ENCODE measurements at regions not wholly inside any gene's neighbourhood (a gene's known extent, or its start where the extent isn't known, plus 50 kb on each side); places are given as distances from the start of the nearest gene placed in this dataset.

DNA sequence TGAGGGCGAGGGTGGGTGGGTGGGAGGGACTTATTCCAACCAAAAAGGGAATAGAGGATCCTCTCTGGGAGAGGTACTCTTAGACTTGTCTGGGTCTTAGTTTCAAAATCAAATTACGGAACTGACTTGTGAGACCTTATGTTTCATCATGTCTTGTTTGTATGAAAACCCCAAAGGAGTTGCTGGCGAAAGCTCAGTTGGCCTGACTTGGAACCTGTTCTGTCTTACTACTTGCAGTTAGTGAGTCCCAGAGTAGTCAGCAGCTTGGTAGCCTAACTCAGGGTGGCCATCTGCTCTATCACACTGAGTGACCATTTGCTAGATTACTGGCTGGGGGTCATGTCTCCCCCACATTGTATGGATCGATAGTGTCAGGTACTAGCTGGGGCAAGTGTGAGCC lies 114.9 kb upstream of the MOCS1 start:
- ChIA-PET POLR2A (no interaction called here), CTCF (no interaction called here)
- Histone ChIP-seq H3K27me3 (ENCODE audit: control insufficient read depth, insufficient read depth, low read length) (no peaks in the 10 kb centered on the region), H3K4me3 (ENCODE audit: low read depth, low read length) (no peak overlapping the region), H3K27ac (ENCODE audit: low read depth, low read length) (no peak overlapping the region), H3K9me3 (ENCODE audit: control insufficient read depth, insufficient read depth, low read length) (no peaks in the 10 kb centered on the region)
- TF ChIP-seq CTCF (IDR thresholded peaks at IDR 0.05; ENCODE audit: low read depth, low read length), result no peak
- DNase-seq (ENCODE audit: low read depth, low spot score), result no peak

GRCh38 chr6:40044196-40044595 lies 109.9 kb upstream of the MOCS1 start:
- H3K4me3 ChIP-seq (ENCODE audit: low read depth, low read length), result no peak overlapping the region
- H3K27ac ChIP-seq (ENCODE audit: low read depth, low read length), result no peak overlapping the region
- DNase-seq (ENCODE audit: low read depth, low spot score), result no peak
- H3K9me3 ChIP-seq (ENCODE audit: control insufficient read depth, insufficient read depth, low read length), result no peaks in the 10 kb centered on the region
- H3K27me3 ChIP-seq (ENCODE audit: control insufficient read depth, insufficient read depth, low read length), result no peaks in the 10 kb centered on the region
- TF ChIP-seq CTCF (IDR thresholded peaks at IDR 0.05; ENCODE audit: low read depth, low read length), result no peak
- ChIA-PET CTCF (no interaction called here), POLR2A (no interaction called here)

GRCh38 chr6:40042232-40042631 lies 108.0 kb upstream of the MOCS1 start:
- no peak for DNase-seq (ENCODE audit: low read depth, low spot score)
- H3K9me3 ChIP-seq (ENCODE audit: control insufficient read depth, insufficient read depth, low read length), result no peaks in the 10 kb centered on the region
- TF ChIP-seq CTCF (IDR thresholded peaks at IDR 0.05; ENCODE audit: low read depth, low read length), result no peak
- ChIA-PET POLR2A (no interaction called here), CTCF (interaction anchor here (0.7 kb wide), 1 partner anchor 61 kb away, joined by 3 read pairs; no protein-coding TSS in a partner anchor)
- H3K4me3 ChIP-seq (ENCODE audit: low read depth, low read length), result no peak overlapping the region
- H3K27me3 ChIP-seq (ENCODE audit: control insufficient read depth, insufficient read depth, low read length), result no peaks in the 10 kb centered on the region
- no peak overlapping the region for H3K27ac ChIP-seq (ENCODE audit: low read depth, low read length)

DNA sequence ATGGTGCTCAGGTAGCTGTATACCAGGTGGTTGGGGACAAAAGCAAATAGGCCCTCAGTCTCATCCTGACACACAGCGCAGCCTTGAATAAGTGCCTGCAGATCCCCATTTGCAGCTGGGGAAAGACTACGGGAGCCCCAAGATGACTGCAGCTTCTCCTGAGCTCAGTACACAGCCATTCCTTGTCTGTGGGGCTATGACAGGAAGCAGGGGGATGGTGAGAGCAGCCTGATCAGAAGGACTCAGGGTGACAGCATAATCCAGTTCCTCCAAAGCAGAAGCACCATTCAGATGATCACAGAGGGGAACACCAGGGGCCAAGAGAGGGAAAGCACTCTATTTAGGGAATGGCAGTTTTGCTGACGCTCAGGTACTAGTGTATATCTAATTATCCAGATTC lies 104.8 kb upstream of the MOCS1 start:
- ChIA-PET CTCF (no interaction called here), POLR2A (no interaction called here)
- H3K27ac ChIP-seq (ENCODE audit: low read depth, low read length), result no peak overlapping the region
- no peak for DNase-seq (ENCODE audit: low read depth, low spot score)
- H3K9me3 ChIP-seq (ENCODE audit: control insufficient read depth, insufficient read depth, low read length), result no peaks in the 10 kb centered on the region
- no peak for TF ChIP-seq CTCF (IDR thresholded peaks at IDR 0.05; ENCODE audit: low read depth, low read length)
- H3K4me3 ChIP-seq (ENCODE audit: low read depth, low read length), result no peak overlapping the region
- no peaks in the 10 kb centered on the region for H3K27me3 ChIP-seq (ENCODE audit: control insufficient read depth, insufficient read depth, low read length)

DNA sequence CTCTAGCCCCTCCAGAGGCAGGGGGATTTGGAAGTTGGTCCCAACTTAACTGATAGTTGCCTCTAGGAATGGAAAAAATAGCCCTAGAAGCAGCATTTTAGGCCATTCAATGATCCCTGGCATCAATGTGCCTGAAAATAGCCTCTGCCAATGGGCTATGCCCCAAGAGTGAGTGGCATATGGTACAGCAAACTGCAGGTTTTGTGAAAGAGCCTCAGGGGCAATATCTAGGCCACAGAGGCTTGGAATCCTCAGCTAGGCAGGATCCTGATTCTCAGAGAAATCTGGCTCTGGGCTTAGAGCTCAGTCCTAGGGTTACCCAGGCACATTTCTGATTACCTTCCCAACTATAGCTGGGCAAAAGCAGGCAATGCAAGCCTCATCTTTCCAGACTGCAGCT lies 104.4 kb upstream of the MOCS1 start:
- Histone ChIP-seq H3K9me3 (ENCODE audit: control insufficient read depth, insufficient read depth, low read length) (no peaks in the 10 kb centered on the region), H3K27me3 (ENCODE audit: control insufficient read depth, insufficient read depth, low read length) (no peaks in the 10 kb centered on the region), H3K27ac (ENCODE audit: low read depth, low read length) (no peak overlapping the region), H3K4me3 (ENCODE audit: low read depth, low read length) (no peak overlapping the region)
- CTCF ChIA-PET, result no interaction called here
- no peak for DNase-seq (ENCODE audit: low read depth, low spot score)
- POLR2A ChIA-PET, result no interaction called here
- no peak for TF ChIP-seq CTCF (IDR thresholded peaks at IDR 0.05; ENCODE audit: low read depth, low read length)
